SK-N-SH treated with all-trans-retinoic acid at 6 μM for 48 hours (cell line): ENCODE measurements at regions not wholly inside any gene's neighbourhood (a gene's known extent, or its start where the extent isn't known, plus 50 kb on each side); places are given as distances from the start of the nearest gene placed in this dataset.

ENCODE experiments used
- ATAC-seq: fragments of 200-7000 bp; cut with Tn5 transposase; 3 replicates; pipeline ENCODE4 v1.9.1; 2020; ENCODE audit warnings: mild to moderate bottlenecking, moderate library complexity
- ARNTL ChIP-seq: fragments of 450-650 bp; formaldehyde crosslinking; IDR thresholded peaks from 2 replicates; pipeline ENCODE4 v1.5.0; 2020; ENCODE audit warnings: low read depth, mild to moderate bottlenecking, moderate library complexity, borderline replicate concordance
- BACH2 ChIP-seq: fragments of 250-450 bp; sonication (Bioruptor Pico); IDR thresholded peaks from 2 replicates; pipeline ENCODE4 v1.9.0; 2021; ENCODE audit warnings: mild to moderate bottlenecking, borderline replicate concordance
- CSDC2 ChIP-seq: fragments of 250-450 bp; sonication (Bioruptor Pico); IDR thresholded peaks from 2 replicates; pipeline ENCODE4 v1.5.0; 2020; ENCODE audit warnings: mild to moderate bottlenecking, moderate library complexity
- CSRNP3 ChIP-seq: fragments of 250-450 bp; sonication (Bioruptor Pico); IDR thresholded peaks from 2 replicates; pipeline ENCODE4 v1.5.1; 2021; ENCODE audit warnings: mild to moderate bottlenecking, moderate library complexity
- GLIS3 ChIP-seq: fragments of 250-450 bp; sonication (Bioruptor Pico); IDR thresholded peaks from 2 replicates; pipeline ENCODE4 v1.5.0; 2020; ENCODE audit warnings: mild to moderate bottlenecking, moderate library complexity
- ISL1 ChIP-seq: fragments of 250-450 bp; sonication (Bioruptor Pico); IDR thresholded peaks from 2 replicates; pipeline ENCODE4 v2.1.2; 2022; ENCODE audit warnings: mild to moderate bottlenecking, moderate library complexity
- OSR1 ChIP-seq: fragments of 250-450 bp; sonication (Bioruptor Pico); IDR thresholded peaks from 2 replicates; pipeline ENCODE4 v1.8.0; 2022; ENCODE audit warnings: moderate library complexity, mild to moderate bottlenecking, inconsistent platforms
- SNAI2 ChIP-seq: fragments of 250-450 bp; sonication (Bioruptor Pico); IDR thresholded peaks from 2 replicates; pipeline ENCODE4 v1.5.0; 2020; ENCODE audit warnings: mild to moderate bottlenecking, moderate library complexity
- TOX ChIP-seq: fragments of 250-450 bp; sonication (Bioruptor Pico); IDR thresholded peaks from 2 replicates; pipeline ENCODE4 v1.8.0; 2021; ENCODE audit warnings: mild to moderate bottlenecking, moderate library complexity, borderline replicate concordance
- TSHZ2 ChIP-seq: fragments of 250-450 bp; sonication (Bioruptor Pico); IDR thresholded peaks from 2 replicates; pipeline ENCODE4 v1.5.0; 2020; ENCODE audit warnings: mild to moderate bottlenecking, moderate library complexity
- ZNF70 ChIP-seq: fragments of 450-650 bp; formaldehyde crosslinking; IDR thresholded peaks from 2 replicates; pipeline ENCODE4 v1.5.0; 2020; ENCODE audit warnings: mild to moderate bottlenecking, moderate library complexity
- ZNF8 ChIP-seq: fragments of 450-650 bp; formaldehyde crosslinking; IDR thresholded peaks from 2 replicates; pipeline ENCODE4 v1.5.0; 2020; ENCODE audit warnings: mild to moderate bottlenecking, moderate library complexity
- TF ChIP-seq, protein P1 (sequence below): fragments of 250-450 bp; sonication (Bioruptor Pico); IDR thresholded peaks from 2 replicates; pipeline ENCODE4 v1.8.0; 2021; ENCODE audit warnings: low read depth, mild to moderate bottlenecking, moderate library complexity, borderline replicate concordance
- TF ChIP-seq, protein P2 (sequence below): fragments of 250-450 bp; sonication (Bioruptor Pico); IDR thresholded peaks from 2 replicates; pipeline ENCODE4 v1.8.0; 2020; ENCODE audit warnings: mild to moderate bottlenecking, moderate library complexity, borderline replicate concordance
- TF ChIP-seq, protein P3 (sequence below): fragments of 250-450 bp; sonication (Bioruptor Pico); IDR thresholded peaks from 2 replicates; pipeline ENCODE4 v1.5.1; 2020; ENCODE audit warnings: low read depth, mild to moderate bottlenecking, moderate library complexity

DNA sequence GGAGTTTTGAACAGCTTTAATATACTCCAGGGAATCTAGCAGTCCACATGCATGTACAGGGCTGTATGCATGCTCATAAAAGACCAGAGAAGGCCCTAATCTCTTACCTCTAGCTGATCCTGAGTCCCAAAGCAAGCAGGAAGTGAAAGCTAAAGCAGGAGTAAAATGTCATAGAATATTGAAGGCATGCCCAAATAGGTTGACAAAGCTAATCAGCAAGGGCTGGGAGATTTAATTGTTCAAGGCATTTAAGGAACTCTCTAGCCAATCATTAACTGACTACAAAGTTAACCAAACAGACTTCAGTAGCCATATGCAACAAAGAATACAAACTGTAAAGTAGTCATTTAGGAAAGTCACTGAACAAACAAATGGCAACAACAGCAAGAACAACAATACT lies 85.8 kb upstream of the KBTBD8 start:
- no peak for ATAC-seq
- TF ChIP-seq ISL1 (CRISPR knock-in tag) (no peak), ZNF8 (CRISPR knock-in tag) (no peak), ARNTL (CRISPR knock-in tag) (no peak)
- TF ChIP-seq, protein P1, sequence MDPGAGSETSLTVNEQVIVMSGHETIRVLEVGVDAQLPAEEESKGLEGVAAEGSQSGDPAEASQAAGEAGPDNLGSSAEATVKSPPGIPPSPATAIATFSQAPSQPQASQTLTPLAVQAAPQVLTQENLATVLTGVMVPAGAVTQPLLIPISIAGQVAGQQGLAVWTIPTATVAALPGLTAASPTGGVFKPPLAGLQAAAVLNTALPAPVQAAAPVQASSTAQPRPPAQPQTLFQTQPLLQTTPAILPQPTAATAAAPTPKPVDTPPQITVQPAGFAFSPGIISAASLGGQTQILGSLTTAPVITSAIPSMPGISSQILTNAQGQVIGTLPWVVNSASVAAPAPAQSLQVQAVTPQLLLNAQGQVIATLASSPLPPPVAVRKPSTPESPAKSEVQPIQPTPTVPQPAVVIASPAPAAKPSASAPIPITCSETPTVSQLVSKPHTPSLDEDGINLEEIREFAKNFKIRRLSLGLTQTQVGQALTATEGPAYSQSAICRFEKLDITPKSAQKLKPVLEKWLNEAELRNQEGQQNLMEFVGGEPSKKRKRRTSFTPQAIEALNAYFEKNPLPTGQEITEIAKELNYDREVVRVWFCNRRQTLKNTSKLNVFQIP (CRISPR knock-in tag): no peak

GRCh38 chr3:66922058-66922457 lies 76.0 kb upstream of the KBTBD8 start:
- TF ChIP-seq TSHZ2 (CRISPR knock-in tag) (no peak), ISL1 (CRISPR knock-in tag) (no peak), ZNF8 (CRISPR knock-in tag) (no peak), BACH2 (CRISPR knock-in tag) (no peak), GLIS3 (CRISPR knock-in tag) (no peak)
- TF ChIP-seq, protein P2, sequence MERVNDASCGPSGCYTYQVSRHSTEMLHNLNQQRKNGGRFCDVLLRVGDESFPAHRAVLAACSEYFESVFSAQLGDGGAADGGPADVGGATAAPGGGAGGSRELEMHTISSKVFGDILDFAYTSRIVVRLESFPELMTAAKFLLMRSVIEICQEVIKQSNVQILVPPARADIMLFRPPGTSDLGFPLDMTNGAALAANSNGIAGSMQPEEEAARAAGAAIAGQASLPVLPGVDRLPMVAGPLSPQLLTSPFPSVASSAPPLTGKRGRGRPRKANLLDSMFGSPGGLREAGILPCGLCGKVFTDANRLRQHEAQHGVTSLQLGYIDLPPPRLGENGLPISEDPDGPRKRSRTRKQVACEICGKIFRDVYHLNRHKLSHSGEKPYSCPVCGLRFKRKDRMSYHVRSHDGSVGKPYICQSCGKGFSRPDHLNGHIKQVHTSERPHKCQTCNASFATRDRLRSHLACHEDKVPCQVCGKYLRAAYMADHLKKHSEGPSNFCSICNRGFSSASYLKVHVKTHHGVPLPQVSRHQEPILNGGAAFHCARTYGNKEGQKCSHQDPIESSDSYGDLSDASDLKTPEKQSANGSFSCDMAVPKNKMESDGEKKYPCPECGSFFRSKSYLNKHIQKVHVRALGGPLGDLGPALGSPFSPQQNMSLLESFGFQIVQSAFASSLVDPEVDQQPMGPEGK (CRISPR knock-in tag): no peak
- ATAC-seq: no peak

- TF ChIP-seq ARNTL (CRISPR knock-in tag): no peak
- TF ChIP-seq ZNF70 (CRISPR knock-in tag): no peak
- TF ChIP-seq, protein P3, sequence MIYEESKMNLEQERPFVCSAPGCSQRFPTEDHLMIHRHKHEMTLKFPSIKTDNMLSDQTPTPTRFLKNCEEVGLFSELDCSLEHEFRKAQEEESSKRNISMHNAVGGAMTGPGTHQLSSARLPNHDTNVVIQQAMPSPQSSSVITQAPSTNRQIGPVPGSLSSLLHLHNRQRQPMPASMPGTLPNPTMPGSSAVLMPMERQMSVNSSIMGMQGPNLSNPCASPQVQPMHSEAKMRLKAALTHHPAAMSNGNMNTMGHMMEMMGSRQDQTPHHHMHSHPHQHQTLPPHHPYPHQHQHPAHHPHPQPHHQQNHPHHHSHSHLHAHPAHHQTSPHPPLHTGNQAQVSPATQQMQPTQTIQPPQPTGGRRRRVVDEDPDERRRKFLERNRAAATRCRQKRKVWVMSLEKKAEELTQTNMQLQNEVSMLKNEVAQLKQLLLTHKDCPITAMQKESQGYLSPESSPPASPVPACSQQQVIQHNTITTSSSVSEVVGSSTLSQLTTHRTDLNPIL (CRISPR knock-in tag): no peak
- TF ChIP-seq TSHZ2 (CRISPR knock-in tag): no peak
- no peak for TF ChIP-seq ISL1 (CRISPR knock-in tag)
- no peak for TF ChIP-seq CSRNP3 (CRISPR knock-in tag)
- TF ChIP-seq CSDC2 (CRISPR knock-in tag): no peak
- no peak for TF ChIP-seq TOX (CRISPR knock-in tag)
- TF ChIP-seq OSR1 (CRISPR knock-in tag): no peak
- no peak for ATAC-seq
These were observed 74.1 kb upstream of the KBTBD8 start for GRCh38 chr3:66923969-66924368.

DNA sequence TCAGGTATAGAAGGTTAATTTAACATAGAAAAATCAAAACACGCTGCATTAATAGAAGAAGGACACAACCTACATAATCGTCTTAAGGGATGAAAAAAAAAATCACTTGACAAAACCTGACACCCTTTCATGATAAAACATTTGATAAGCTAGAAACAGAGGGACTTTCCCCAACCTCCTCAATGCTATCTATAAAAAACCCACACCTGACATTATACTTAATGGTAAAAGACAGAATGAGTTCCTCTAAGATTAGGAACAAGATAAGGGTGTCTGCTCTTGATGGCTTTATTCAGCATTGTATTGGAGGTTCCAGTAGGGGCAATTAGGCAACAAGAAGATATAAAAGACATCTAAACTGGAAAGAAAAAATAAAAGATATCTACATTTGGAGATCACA lies 69.9 kb upstream of the KBTBD8 start:
- no peak for TF ChIP-seq ARNTL (CRISPR knock-in tag)
- TF ChIP-seq TSHZ2 (CRISPR knock-in tag): no peak
- no peak for TF ChIP-seq SNAI2
- TF ChIP-seq, all 23 proteins: peak for 0
- ATAC-seq: no peak
